ENCODE measurements at regions not wholly inside any gene's neighbourhood (a gene's known extent, or its start where the extent isn't known, plus 50 kb on each side); places are given as distances from the start of the nearest gene placed in this dataset.

DNA sequence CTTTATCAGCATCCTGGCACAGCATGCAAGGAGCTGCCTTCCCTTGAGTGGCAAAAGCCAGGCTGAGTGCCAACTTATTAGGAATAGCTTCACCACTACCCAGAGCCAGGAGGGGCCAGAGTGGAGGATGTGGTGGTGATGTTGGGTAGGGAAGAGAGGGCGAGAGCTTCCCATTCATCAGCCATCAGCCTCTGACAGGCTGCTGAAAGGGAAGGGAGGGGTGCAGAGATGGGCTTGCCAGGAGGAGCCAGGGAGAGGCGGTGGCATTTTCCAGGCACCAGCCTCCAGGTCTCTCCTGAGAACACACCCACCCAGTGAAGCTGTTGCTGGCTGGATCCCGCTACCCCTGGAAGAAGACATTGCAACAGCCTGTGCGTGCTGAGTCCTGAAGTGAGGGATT, 168.5 kb downstream of the ACTL8 start:
- no peaks in the 10 kb centered on the region for H3K36me3 ChIP-seq (replicated peaks in 1 of 2; ENCODE audit: control extremely low read depth in 1 of 2, control insufficient read depth in 1 of 2, extremely low read depth in 1 of 2, insufficient read depth in 2 of 2, low read length in 1 of 2)
- CTCF ChIA-PET = interaction anchor here (1.9 kb wide), 1 partner anchor 177 kb away, joined by 14 read pairs; no protein-coding TSS in a partner anchor
- no peaks in the 10 kb centered on the region for H3K9me3 Mint-ChIP-seq (ENCODE audit: insufficient read depth)
- H3K27ac ChIP-seq (ENCODE audit: low read length in 2 of 2) = no peak overlapping the region
- no peak overlapping the region for H3K4me3 Mint-ChIP-seq
- H3K4me1 Mint-ChIP-seq = no peaks in the 10 kb centered on the region
- ATAC-seq (ENCODE audit: low read depth) = no peak
- no peaks in the 10 kb centered on the region for H4K20me1 ChIP-seq (ENCODE audit: control insufficient read depth, insufficient read depth, low read length, poor library complexity, severe bottlenecking)
- H3K79me2 ChIP-seq (ENCODE audit: control insufficient read depth, insufficient read depth, low read length) = no peaks in the 10 kb centered on the region
- no peak overlapping the region for H3K4me2 ChIP-seq (replicated peaks; ENCODE audit: low read depth, low read length, poor library complexity, severe bottlenecking)
- no peak overlapping the region for H3K9ac ChIP-seq (ENCODE audit: low read length)
- POLR2A ChIA-PET = no interaction called here
- no peak overlapping the region for H2AFZ ChIP-seq (ENCODE audit: insufficient read depth, low read depth, low read length, poor library complexity, severe bottlenecking)
- DNase-seq = no peak
- WGBS (ENCODE audit: insufficient coverage) = 100% methylated on average over 1 of the region's 4 CpGs
- H3K9me3 ChIP-seq (ENCODE audit: control extremely low read depth in 1 of 3, control insufficient read depth in 2 of 3, insufficient read depth in 1 of 3, low read length in 2 of 3) = peaks cover 0 to 7% (median 0%) of the 10 kb centered on the region in 3 donors
- H3K4me1 ChIP-seq (ENCODE audit: control insufficient read depth in 2 of 2, insufficient read depth in 2 of 2, low read length in 2 of 2) = no peaks in the 10 kb centered on the region
- TF ChIP-seq, protein P1, sequence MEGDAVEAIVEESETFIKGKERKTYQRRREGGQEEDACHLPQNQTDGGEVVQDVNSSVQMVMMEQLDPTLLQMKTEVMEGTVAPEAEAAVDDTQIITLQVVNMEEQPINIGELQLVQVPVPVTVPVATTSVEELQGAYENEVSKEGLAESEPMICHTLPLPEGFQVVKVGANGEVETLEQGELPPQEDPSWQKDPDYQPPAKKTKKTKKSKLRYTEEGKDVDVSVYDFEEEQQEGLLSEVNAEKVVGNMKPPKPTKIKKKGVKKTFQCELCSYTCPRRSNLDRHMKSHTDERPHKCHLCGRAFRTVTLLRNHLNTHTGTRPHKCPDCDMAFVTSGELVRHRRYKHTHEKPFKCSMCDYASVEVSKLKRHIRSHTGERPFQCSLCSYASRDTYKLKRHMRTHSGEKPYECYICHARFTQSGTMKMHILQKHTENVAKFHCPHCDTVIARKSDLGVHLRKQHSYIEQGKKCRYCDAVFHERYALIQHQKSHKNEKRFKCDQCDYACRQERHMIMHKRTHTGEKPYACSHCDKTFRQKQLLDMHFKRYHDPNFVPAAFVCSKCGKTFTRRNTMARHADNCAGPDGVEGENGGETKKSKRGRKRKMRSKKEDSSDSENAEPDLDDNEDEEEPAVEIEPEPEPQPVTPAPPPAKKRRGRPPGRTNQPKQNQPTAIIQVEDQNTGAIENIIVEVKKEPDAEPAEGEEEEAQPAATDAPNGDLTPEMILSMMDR (IDR thresholded peaks at IDR 0.05) = no peak
- TF ChIP-seq EZH2 (IDR thresholded peaks at IDR 0.05; ENCODE audit: borderline replicate concordance, insufficient read depth, low read depth, low read length, poor library complexity, severe bottlenecking) = no peak
- intact Hi-C loops (cut with micrococcal nuclease) = no loop called here
- peaks cover 40% of the 10 kb centered on the region for H3K27me3 Mint-ChIP-seq
- no peak overlapping the region for H3K27ac Mint-ChIP-seq
- H3K4me3 ChIP-seq (ENCODE audit: control extremely low read depth in 1 of 5, extremely low read depth in 1 of 5, insufficient read depth in 1 of 5, low read depth in 2 of 5, low read length in 4 of 5) = no peak overlapping the region
- peaks cover 0 to 9% (median 3%) of the 10 kb centered on the region in 4 experiments for H3K27me3 ChIP-seq (replicated peaks in 1 of 4; ENCODE audit: control extremely low read depth in 1 of 4, control insufficient read depth in 3 of 4, insufficient read depth in 4 of 4, low read length in 3 of 4)

DNA sequence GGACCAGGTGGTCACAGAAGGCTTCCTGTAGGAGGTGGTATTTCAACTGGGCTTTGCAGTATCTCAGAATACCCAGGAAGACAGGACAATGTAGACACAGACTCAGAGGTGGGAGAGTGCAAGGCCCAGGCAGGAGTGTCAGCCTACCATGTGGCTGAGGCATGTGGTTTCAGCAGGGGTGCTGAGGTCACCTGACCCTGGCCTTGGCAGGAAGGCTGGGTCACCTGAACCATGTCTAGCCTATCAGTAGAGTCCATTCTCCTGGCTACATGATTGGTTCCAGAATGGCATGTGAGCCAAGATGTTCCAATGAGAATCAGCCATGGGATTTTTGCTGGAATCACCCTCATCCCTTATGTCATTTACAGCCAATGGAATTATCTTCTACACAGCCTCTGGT, 169.4 kb downstream of the ACTL8 start:
- intact Hi-C loops (cut with micrococcal nuclease) = no loop called here
- peaks cover 0 to 7% (median 3%) of the 10 kb centered on the region in 4 experiments for H3K27me3 ChIP-seq (replicated peaks in 1 of 4; ENCODE audit: control extremely low read depth in 1 of 4, control insufficient read depth in 3 of 4, insufficient read depth in 4 of 4, low read length in 3 of 4)
- peaks cover 39% of the 10 kb centered on the region for H3K27me3 Mint-ChIP-seq
- ChIA-PET POLR2A (no interaction called here), CTCF (no interaction called here)
- H3K27ac Mint-ChIP-seq = no peak overlapping the region
- no peaks in the 10 kb centered on the region for H3K9me3 Mint-ChIP-seq (ENCODE audit: insufficient read depth)
- H3K4me3 ChIP-seq (ENCODE audit: control extremely low read depth in 1 of 5, extremely low read depth in 1 of 5, insufficient read depth in 1 of 5, low read depth in 2 of 5, low read length in 4 of 5) = no peak overlapping the region
- no peaks in the 10 kb centered on the region for H3K4me1 ChIP-seq (ENCODE audit: control insufficient read depth in 2 of 2, insufficient read depth in 2 of 2, low read length in 2 of 2)
- no peaks in the 10 kb centered on the region for H3K4me1 Mint-ChIP-seq
- H3K79me2 ChIP-seq (ENCODE audit: control insufficient read depth, insufficient read depth, low read length) = no peaks in the 10 kb centered on the region
- H3K4me3 Mint-ChIP-seq = no peak overlapping the region
- DNase-seq = no peak
- TF ChIP-seq, protein P1 (IDR thresholded peaks at IDR 0.05) = no peak
- no peak for TF ChIP-seq EZH2 (IDR thresholded peaks at IDR 0.05; ENCODE audit: borderline replicate concordance, insufficient read depth, low read depth, low read length, poor library complexity, severe bottlenecking)
- no peak for ATAC-seq (ENCODE audit: low read depth)
- H2AFZ ChIP-seq (ENCODE audit: insufficient read depth, low read depth, low read length, poor library complexity, severe bottlenecking) = no peak overlapping the region
- H3K4me2 ChIP-seq (replicated peaks; ENCODE audit: low read depth, low read length, poor library complexity, severe bottlenecking) = no peak overlapping the region
- no peaks in the 10 kb centered on the region for H3K36me3 ChIP-seq (replicated peaks in 1 of 2; ENCODE audit: control extremely low read depth in 1 of 2, control insufficient read depth in 1 of 2, extremely low read depth in 1 of 2, insufficient read depth in 2 of 2, low read length in 1 of 2)
- H3K9ac ChIP-seq (ENCODE audit: low read length) = no peak overlapping the region
- H3K27ac ChIP-seq (ENCODE audit: low read length in 2 of 2) = no peak overlapping the region
- peaks cover 0 to 7% (median 0%) of the 10 kb centered on the region in 3 donors for H3K9me3 ChIP-seq (ENCODE audit: control extremely low read depth in 1 of 3, control insufficient read depth in 2 of 3, insufficient read depth in 1 of 3, low read length in 2 of 3)
- H4K20me1 ChIP-seq (ENCODE audit: control insufficient read depth, insufficient read depth, low read length, poor library complexity, severe bottlenecking) = no peaks in the 10 kb centered on the region
